NCI-H2081 treated with DMSO at 0.1 percent for 48 hours (cell line): ENCODE measurements at regions not wholly inside any gene's neighbourhood (a gene's known extent, or its start where the extent isn't known, plus 50 kb on each side); places are given as distances from the start of the nearest gene placed in this dataset.
"Not testable (repeated sequence)": the region's sequence is repeated elsewhere in the genome, so short reads cannot be mapped to it uniquely, and the experiment has no call there.

ENCODE experiments used
- DNase-seq: peaks from one replicate; lab custom pipeline; 2025; lab: John Stamatoyannopoulos, UW

- DNase-seq = no peak
These were observed 1281.6 kb upstream of the TMEFF2 start for GRCh38 chr2:193476171-193476800.

- DNase-seq = no peak
These were observed 1280.3 kb upstream of the TMEFF2 start for GRCh38 chr2:193475038-193475437.

GRCh38 chr2:193469251-193469650 is 1274.5 kb upstream of the TMEFF2 start:
- no peak for DNase-seq

DNA sequence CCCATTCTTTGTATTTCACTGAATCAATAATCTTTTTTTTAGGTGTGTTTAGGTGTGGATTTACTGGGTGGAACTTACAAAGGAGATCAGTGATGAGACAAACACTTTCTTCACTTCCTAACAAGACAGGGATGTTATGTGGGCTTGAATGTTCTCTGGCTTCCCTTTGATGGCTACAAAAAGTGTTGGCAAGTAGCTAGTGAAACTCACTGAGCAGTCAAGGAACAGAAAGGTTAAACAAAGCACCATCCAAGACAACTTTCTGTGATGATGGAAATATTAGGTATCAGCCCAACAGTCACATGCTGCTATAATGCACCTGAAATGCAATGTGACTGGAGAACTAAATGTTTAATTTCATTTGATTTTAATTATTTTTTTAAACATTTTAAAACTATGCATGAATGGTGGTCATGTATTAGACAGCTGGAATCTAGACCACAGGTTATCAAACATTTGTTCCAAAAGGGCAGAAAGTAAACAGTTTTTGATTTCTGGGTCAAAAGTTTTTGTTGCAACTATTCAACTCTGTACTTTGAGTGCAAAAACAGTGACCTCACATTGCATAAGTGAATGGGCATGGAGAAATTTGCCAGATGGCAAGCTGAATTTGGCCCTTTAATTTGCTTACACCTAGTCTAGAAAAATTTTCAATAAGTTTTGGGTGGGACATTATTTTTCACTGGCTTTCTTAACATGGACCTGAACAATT is 1272.7 kb upstream of the TMEFF2 start:
- no peak for DNase-seq

DNA sequence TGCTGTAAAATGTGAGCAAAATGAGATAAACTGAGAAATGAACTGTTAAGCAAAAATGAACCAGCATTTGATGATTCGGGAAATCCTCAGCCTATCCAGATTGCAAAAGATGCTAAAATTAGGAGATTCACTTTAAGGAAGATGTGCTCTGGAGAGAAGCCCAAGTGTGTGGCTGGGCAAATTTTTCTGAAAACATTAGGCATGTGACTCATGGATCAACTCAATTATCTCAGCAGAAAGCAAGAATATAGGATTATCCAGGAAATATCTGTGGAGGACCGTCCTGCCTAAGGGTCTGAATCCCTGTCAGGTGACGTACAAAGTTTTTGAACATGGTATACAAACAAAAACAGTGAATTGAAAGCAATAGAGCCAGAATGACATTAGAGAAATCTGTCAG is 1268.3 kb upstream of the TMEFF2 start:
- no peak for DNase-seq

GRCh38 chr2:193462411-193462810 is 1267.7 kb upstream of the TMEFF2 start:
- no peak for DNase-seq

GRCh38 chr2:193461431-193461934 is 1266.8 kb upstream of the TMEFF2 start:
- no peak for DNase-seq

DNA sequence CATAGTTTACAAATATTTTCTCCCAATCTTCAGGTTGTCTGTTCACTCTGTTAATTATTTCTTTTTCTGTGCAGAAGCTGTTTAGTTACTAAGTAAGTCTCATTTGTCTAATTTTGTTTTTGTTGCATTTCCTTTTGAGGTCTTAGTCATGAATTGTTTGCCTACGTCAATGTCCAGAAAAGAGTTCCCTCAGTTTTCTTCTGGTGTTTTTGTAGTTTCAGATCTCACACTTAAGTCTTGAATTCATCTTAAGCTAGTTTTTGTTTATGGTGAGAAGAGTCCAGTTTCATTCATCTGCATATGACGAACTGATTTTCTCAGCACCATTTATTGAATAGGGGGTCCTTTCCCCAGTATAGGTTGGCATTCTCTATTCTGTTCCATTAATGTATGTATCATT is 1252.2 kb upstream of the TMEFF2 start:
- DNase-seq = no peak

DNA sequence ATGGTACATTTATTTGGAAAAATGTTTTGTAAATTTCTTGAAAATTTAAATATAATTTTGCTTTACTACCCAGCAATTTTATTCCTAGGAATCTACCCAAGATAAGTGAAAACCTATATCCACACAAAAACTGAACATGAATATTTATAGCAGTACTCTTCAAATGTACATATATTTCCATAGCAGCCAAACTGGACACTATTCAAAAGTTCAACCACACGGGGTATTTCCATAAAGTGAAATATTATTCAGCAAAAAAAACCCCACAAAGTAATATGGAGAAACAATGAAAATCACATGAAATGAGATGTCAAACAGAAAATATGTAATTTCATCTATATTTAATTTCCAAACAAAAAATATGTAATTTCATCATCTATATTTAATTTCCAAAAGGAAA is 1247.6 kb upstream of the TMEFF2 start:
- no peak for DNase-seq

DNA sequence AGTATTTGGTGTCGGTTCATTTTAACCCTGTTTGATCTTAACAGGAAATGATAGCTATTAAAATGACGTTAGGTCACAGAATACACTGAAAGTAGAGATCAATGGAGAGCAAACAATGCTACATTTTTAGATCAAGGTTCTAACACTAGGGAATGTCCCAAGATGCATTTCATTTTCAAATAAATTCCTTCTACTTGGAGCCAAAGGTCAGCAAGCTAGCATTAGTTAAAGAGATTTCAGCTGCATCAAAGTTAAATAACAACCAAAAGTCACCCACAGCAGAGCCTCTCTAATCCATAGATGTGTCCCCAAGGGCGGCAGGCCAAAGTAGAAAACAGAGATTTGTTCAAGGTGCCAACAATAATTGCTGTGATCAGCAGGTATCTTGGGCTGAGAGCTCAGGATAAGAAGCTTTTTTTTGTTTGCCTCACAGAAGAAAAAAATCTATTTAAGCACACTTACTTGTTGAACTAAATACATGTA is 1233.6 kb upstream of the TMEFF2 start:
- no peak for DNase-seq

GRCh38 chr2:193412368-193412767 is 1217.6 kb upstream of the TMEFF2 start:
- DNase-seq = not testable (repeated sequence)

GRCh38 chr2:193409951-193410350 is 1215.2 kb upstream of the TMEFF2 start:
- DNase-seq = no peak

DNA sequence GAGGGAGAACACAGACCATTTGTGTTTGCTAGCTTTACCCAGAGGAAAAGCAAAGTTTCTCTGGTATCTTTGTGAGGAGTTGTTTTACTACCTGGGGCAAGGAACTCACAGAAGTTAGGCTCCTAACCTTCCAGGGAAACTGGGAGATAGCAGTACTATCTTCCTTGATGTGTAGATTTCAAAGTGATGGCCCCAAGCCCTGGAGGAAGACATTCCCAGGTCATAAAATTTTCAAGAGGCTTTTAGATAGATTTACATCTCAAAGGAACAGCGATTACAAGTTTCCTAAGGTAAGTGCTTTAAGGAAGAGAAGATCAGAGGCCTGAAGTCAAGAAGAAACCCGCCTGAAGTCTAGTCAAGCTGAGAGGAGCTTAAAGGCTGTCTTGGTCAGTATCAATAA is 1187.8 kb upstream of the TMEFF2 start:
- DNase-seq = no peak

- no peak for DNase-seq
These were observed 1183.1 kb upstream of the TMEFF2 start for GRCh38 chr2:193377789-193378188.

- DNase-seq = no peak
These were observed 1178.4 kb upstream of the TMEFF2 start for GRCh38 chr2:193373120-193373519.

GRCh38 chr2:193371200-193371599 is 1176.5 kb upstream of the TMEFF2 start:
- no peak for DNase-seq

DNA sequence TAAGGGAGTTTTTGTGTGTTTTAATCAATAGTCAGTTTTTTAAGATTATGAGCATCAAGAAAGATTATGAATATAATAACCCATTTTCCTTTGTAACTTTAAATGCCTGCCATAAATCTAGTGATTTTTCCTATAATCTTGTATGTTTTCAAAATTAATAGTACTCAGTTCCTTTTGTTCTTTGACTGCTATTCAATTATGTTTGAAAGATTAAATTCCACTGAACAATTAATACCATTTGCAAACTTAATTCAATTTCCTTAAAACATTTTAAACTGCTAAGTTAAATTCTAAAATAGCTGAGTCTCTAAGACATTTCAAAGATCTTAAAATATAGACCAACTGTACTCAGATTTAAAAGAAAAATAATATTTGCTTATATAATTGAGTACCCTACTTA is 1173.9 kb upstream of the TMEFF2 start:
- DNase-seq = no peak

DNA sequence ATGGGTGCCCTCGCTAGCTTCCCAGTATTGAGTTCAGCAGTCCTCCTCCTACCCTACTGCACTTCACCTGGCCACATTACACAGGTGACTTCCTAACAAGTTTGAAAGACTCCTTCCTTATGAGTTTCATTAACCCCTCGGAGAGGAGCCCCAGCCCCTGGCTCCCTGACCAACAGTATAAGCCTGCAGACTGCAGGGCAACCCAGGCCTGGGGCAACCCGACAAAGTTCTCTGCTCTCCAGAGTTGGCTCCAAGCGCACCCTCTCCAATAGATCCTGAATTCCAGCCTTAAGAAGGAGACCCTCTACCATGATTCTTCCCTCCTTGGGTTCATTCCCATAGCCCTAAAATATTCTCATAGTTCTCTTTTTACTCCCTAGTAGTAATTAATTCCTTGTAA is 1162.8 kb upstream of the TMEFF2 start:
- DNase-seq = no peak

DNA sequence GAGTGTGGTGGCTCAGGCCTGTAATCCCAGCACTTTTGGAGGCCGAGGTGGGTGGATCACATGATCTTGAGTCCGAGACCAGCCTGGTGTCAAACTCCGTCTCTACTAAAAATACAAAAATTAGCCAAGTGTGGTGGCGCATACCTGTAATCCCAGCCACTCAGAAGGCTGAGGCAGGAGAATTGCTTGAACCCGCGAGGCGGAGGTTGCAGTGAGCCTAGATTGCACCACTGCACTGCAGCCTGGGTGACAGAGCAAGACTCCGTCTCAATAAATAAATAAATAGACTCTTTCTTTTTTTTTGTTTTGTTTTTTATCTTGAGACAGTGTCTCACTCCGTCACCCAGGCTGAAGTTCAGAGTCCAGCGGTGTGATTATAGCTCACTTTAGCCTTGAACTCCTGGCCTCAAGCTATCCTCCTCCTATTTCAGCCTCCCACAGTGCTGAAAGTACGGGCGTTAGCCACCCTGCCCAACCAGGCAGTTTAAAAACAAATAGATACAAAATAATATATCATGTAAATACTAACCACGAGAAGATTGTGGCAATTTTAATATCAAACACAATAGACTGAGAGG is 1158.0 kb upstream of the TMEFF2 start:
- not testable (repeated sequence) for DNase-seq

DNA sequence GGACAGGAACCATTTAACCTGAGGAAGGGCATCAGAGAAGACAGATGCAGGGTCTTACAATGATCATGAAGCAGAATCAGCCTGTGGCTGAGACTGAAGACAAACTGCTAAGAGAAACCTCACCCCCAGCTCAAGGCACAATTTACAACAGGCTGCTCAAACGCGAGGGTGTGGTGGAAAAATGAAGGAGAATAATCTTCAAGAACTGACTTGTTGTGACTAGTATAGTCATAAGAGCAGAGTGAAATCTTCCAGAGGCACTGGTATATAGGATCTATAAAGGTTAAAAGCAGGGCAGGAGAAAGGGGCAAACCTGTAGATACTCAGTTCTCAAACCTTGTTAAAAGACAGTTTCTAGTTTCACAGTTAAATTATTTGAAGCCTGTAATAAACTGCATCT is 1155.8 kb upstream of the TMEFF2 start:
- DNase-seq = no peak

GRCh38 chr2:193349642-193350041 is 1154.9 kb upstream of the TMEFF2 start:
- DNase-seq = no peak

GRCh38 chr2:193348055-193348454 is 1153.3 kb upstream of the TMEFF2 start:
- DNase-seq = no peak

GRCh38 chr2:193336781-193337180 is 1142.0 kb upstream of the TMEFF2 start:
- no peak for DNase-seq
